NCI-H146 treated with DMSO at 0.1 percent for 48 hours (cell line): ENCODE measurements at regions not wholly inside any gene's neighbourhood (a gene's known extent, or its start where the extent isn't known, plus 50 kb on each side); places are given as distances from the start of the nearest gene placed in this dataset.

Experiments
- DNase-seq: peaks from one replicate; lab custom pipeline; 2025; ENCODE audit not compliant: unreplicated experiment; lab: John Stamatoyannopoulos, UW

GRCh38 chrX:25066131-25066530, 50.4 kb upstream of the ARX start:
- no peak for DNase-seq
